GM23338 (cell line): ENCODE measurements at regions not wholly inside any gene's neighbourhood (a gene's known extent, or its start where the extent isn't known, plus 50 kb on each side); places are given as distances from the start of the nearest gene placed in this dataset.

Source experiments
- ATAC-seq: fragments of 200-7000 bp; cut with Tn5 transposase; 3 replicates; pipeline ENCODE4 v1.9.1; 2020
- DNase-seq: peaks from one replicate; pipeline ENCODE4 v3.0.0-alpha.2; 2015; ENCODE audit warnings: low spot score
- H2AFZ ChIP-seq: fragments of 200-600 bp; sonication (generic); 2 replicates; pipeline ENCODE4 v1.8.0; 2016; ENCODE audit warnings: antibody characterized with exemption, mild to moderate bottlenecking, moderate library complexity
- H3F3A ChIP-seq: fragments of 200-600 bp; sonication (generic); replicated peaks from 2 replicates; pipeline ENCODE4 v1.8.0; 2017; ENCODE audit warnings: antibody characterized with exemption, mixed run types, low read depth
- H3K27ac ChIP-seq: fragments of 200-600 bp; sonication (generic); 2 replicates; pipeline ENCODE4 v1.6.1; 2016; ENCODE audit warnings: low read depth
- H3K27me3 ChIP-seq: fragments of 200-600 bp; sonication (generic); 2 replicates; pipeline ENCODE4 v1.8.0; 2016; ENCODE audit warnings: mild to moderate bottlenecking, mixed run types, moderate library complexity; ENCODE audit not compliant: insufficient read depth
- H3K36me3 ChIP-seq: fragments of 200-600 bp; sonication (generic); 2 replicates; pipeline ENCODE4 v1.8.0; 2016; ENCODE audit warnings: mild to moderate bottlenecking; ENCODE audit not compliant: insufficient read depth
- H3K4me1 ChIP-seq: fragments of 200-600 bp; sonication (generic); 2 replicates; pipeline ENCODE4 v1.8.0; 2016; ENCODE audit warnings: mild to moderate bottlenecking, moderate library complexity; ENCODE audit not compliant: insufficient read depth
- H3K4me2 ChIP-seq: fragments of 200-600 bp; sonication (generic); 2 replicates; pipeline ENCODE4 v1.7.1; 2017; ENCODE audit warnings: mixed run types
- H3K4me3 ChIP-seq: fragments of 200-600 bp; sonication (generic); 2 replicates; pipeline ENCODE4 v1.6.1; 2016; ENCODE audit warnings: mixed run types
- H3K79me2 ChIP-seq: fragments of 200-600 bp; sonication (generic); replicated peaks from 2 replicates; pipeline ENCODE4 v1.8.0; 2017; ENCODE audit warnings: mild to moderate bottlenecking; ENCODE audit not compliant: insufficient read depth
- H3K9me2 ChIP-seq: fragments of 200-600 bp; sonication (generic); 2 replicates; pipeline ENCODE4 v1.8.0; 2017; ENCODE audit not compliant: insufficient read depth
- H4K20me1 ChIP-seq: fragments of 200-600 bp; sonication (generic); replicated peaks from 2 replicates; pipeline ENCODE4 v1.8.0; 2017; ENCODE audit warnings: mild to moderate bottlenecking; ENCODE audit not compliant: insufficient read depth
- H3K27ac Mint-ChIP-seq: 2 replicates; pipeline ENCODE4 v1.8.0; 2020; ENCODE audit warnings: inconsistent platforms, mild to moderate bottlenecking, moderate library complexity, mixed read lengths
- H3K27me3 Mint-ChIP-seq: 3 replicates; pipeline ENCODE4 v1.8.0; 2022; ENCODE audit warnings: low read depth, mild to moderate bottlenecking, moderate library complexity, mixed read lengths, inconsistent platforms; ENCODE audit not compliant: insufficient read depth, poor library complexity
- H3K36me3 Mint-ChIP-seq: 3 replicates; pipeline ENCODE4 v1.8.0; 2021; ENCODE audit warnings: low read depth, mild to moderate bottlenecking, inconsistent platforms, moderate library complexity, mixed read lengths
- H3K4me1 Mint-ChIP-seq: 3 replicates; pipeline ENCODE4 v1.8.0; 2020; ENCODE audit warnings: mild to moderate bottlenecking, inconsistent platforms, mixed read lengths
- H3K4me3 Mint-ChIP-seq: 3 replicates; pipeline ENCODE4 v1.8.0; 2021; ENCODE audit warnings: moderate library complexity, mild to moderate bottlenecking, inconsistent platforms, mixed read lengths
- H3K9me3 Mint-ChIP-seq: 3 replicates; pipeline ENCODE4 v1.8.0; 2020; ENCODE audit warnings: moderate library complexity, mild to moderate bottlenecking, inconsistent platforms, mixed read lengths
- CREB1 ChIP-seq: fragments of 250-450 bp; sonication (Bioruptor Pico); IDR thresholded peaks from 2 replicates; pipeline ENCODE4 v1.5.0; 2020; ENCODE audit warnings: low read depth, mild to moderate bottlenecking, moderate library complexity
- CTCF ChIP-seq, 2 experiments: fragments of 200-600 bp in 1 of 2; sonication (generic) in 1 of 2; conservative IDR thresholded peaks; 2 replicates each; pipeline versions ENCODE4 v1.5.1 to v1.6.1; 2016 to 2017; ENCODE audit warnings: antibody characterized with exemption in 2 of 2, low read depth in 2 of 2, mild to moderate bottlenecking in 2 of 2, moderate library complexity in 1 of 2
- ETS1 ChIP-seq: IDR thresholded peaks from 2 replicates; pipeline ENCODE4 v1.6.1; 2016; ENCODE audit warnings: antibody characterized with exemption
- EZH2 ChIP-seq: fragments of 200-600 bp; sonication (generic); IDR thresholded peaks from one replicate; pipeline ENCODE4 v1.8.0; 2017; ENCODE audit warnings: antibody characterized with exemption, mild to moderate bottlenecking, low read depth; ENCODE audit not compliant: unreplicated experiment
- EZH2phosphoT487 ChIP-seq: fragments of 200-600 bp; sonication (generic); IDR thresholded peaks from one replicate; pipeline ENCODE4 v1.8.1; 2018; ENCODE audit warnings: antibody characterized with exemption; ENCODE audit not compliant: unreplicated experiment
- JUNB ChIP-seq: IDR thresholded peaks from one replicate; pipeline ENCODE4 v1.6.1; 2016; ENCODE audit warnings: antibody characterized with exemption; ENCODE audit not compliant: unreplicated experiment
- NANOG ChIP-seq: IDR thresholded peaks from 2 replicates; pipeline ENCODE4 v1.6.1; 2016; ENCODE audit warnings: antibody characterized with exemption, borderline replicate concordance
- POLR2AphosphoS5 ChIP-seq: IDR thresholded peaks from 2 replicates; pipeline ENCODE4 v1.6.1; 2016; ENCODE audit warnings: antibody characterized with exemption, low read depth
- REST ChIP-seq: IDR thresholded peaks from one replicate; pipeline ENCODE4 v1.6.1; 2018; ENCODE audit warnings: antibody characterized with exemption; ENCODE audit not compliant: unreplicated experiment
- STAT1 ChIP-seq: IDR thresholded peaks from one replicate; pipeline ENCODE4 v1.6.1; 2016; ENCODE audit warnings: antibody characterized with exemption; ENCODE audit not compliant: unreplicated experiment
- ZNF114 ChIP-seq: fragments of 250-450 bp; sonication (Bioruptor Pico); IDR thresholded peaks from 2 replicates; pipeline ENCODE4 v1.5.0; 2020; ENCODE audit warnings: mild to moderate bottlenecking, moderate library complexity
- ZNF331 ChIP-seq: fragments of 250-450 bp; sonication (Bioruptor Pico); IDR thresholded peaks from 2 replicates; pipeline ENCODE4 v1.5.0; 2020; ENCODE audit warnings: low read depth, mild to moderate bottlenecking, moderate library complexity
- ZNF462 ChIP-seq: fragments of 250-450 bp; sonication (Bioruptor Pico); IDR thresholded peaks from 2 replicates; pipeline ENCODE4 v1.5.0; 2020; ENCODE audit warnings: mild to moderate bottlenecking, moderate library complexity

DNA sequence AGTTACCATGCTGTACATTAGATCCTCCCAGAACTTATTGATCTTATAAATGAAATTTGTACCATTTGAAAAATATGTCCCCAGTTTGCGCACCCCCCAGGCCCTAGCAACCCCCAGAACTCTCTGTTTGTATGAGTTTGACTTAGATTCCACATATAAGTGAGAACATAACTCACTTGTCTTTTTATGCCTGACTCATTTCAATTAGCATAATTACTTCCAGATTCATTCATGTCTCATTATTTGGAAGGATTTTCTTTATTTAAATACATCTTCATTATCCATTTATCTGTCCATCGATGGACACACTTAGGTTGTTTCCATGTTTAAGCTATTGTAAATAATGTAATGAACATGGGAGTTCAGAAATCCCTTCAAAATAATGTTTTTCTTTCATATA, 705.9 kb downstream of the CCDC85A start (continued):
- TF ChIP-seq STAT1 (no peak), CREB1 (CRISPR knock-in tag) (no peak), JUNB (no peak)

DNA sequence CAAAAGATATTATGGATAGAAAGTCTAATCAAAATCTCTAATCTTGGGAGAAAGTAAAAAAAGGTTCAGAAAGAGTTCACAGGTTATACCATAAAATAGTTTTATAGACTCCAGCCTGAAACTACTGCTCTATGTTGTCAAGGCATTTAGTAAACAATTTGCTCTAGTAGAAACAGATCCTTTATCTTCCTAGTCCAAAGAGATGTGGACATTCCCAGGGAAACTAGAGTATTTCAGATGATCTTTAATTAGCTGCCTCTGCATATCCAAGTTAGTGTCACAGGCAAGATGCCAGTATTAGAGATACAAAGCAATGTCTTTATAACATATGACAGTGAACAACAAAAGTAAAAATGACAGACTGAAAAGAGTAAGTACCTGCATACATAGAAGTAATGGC, 708.6 kb downstream of the CCDC85A start:
- H3K9me3 Mint-ChIP-seq: no peaks in the 10 kb centered on the region
- H3K27ac ChIP-seq: no peak overlapping the region
- no peak overlapping the region for H3K4me2 ChIP-seq
- H4K20me1 ChIP-seq: no peaks in the 10 kb centered on the region
- H3K27me3 Mint-ChIP-seq: no peaks in the 10 kb centered on the region
- H3K4me1 Mint-ChIP-seq: no peaks in the 10 kb centered on the region
- no peak overlapping the region for H3K4me3 Mint-ChIP-seq
- H2AFZ ChIP-seq: no peak overlapping the region
- no peaks in the 10 kb centered on the region for H3K79me2 ChIP-seq
- ATAC-seq (no peak), DNase-seq (no peak)
- no peak for TF ChIP-seq ETS1
- TF ChIP-seq ZNF331 (CRISPR knock-in tag): no peak
- no peak for TF ChIP-seq NANOG
- TF ChIP-seq CTCF (conservative IDR thresholded peaks at IDR 0.05; ENCODE audit: low read depth in 2 of 2): no peak
- TF ChIP-seq CREB1 (CRISPR knock-in tag): no peak
- no peak for TF ChIP-seq STAT1
- TF ChIP-seq ZNF114 (CRISPR knock-in tag): no peak
- TF ChIP-seq POLR2AphosphoS5: no peak
- no peak for TF ChIP-seq EZH2
- no peak for TF ChIP-seq REST
- TF ChIP-seq ZNF462 (CRISPR knock-in tag): no peak
- TF ChIP-seq JUNB: no peak
- TF ChIP-seq EZH2phosphoT487: no peak
- H3K4me3 ChIP-seq: no peak overlapping the region
- H3K36me3 Mint-ChIP-seq: no peaks in the 10 kb centered on the region
- no peak overlapping the region for H3K27ac Mint-ChIP-seq
- no peaks in the 10 kb centered on the region for H3K9me2 ChIP-seq
- no peaks in the 10 kb centered on the region for H3K4me1 ChIP-seq
- no peaks in the 10 kb centered on the region for H3K36me3 ChIP-seq
- no peaks in the 10 kb centered on the region for H3K27me3 ChIP-seq
- H3F3A ChIP-seq: no peaks in the 10 kb centered on the region
